Cardiac septum (tissue), 1 donor: ENCODE measurements at regions not wholly inside any gene's neighbourhood (a gene's known extent, or its start where the extent isn't known, plus 50 kb on each side); places are given as distances from the start of the nearest gene placed in this dataset.
"Not testable (repeated sequence)": the region's sequence is repeated elsewhere in the genome, so short reads cannot be mapped to it uniquely, and the experiment has no call there.

Experiments used
- DNase-seq: peaks from one replicate; pipeline ENCODE4 v3.0.0-alpha.2; 2020; ENCODE audit warnings: low spot score
- intact Hi-C: fragments of 100-400 bp; cut with DNase I; formaldehyde crosslinking; loops from one replicate; pipeline ENCODE4 v1.14.0; 2022
- donor health status: DM: no; HTN: no; CAD: no.

- DNase-seq: no peak
- intact Hi-C loops: no loop called here
Measured at GRCh38 chr14:105911006-105911847, 384.8 kb downstream of the TMEM121 start.

- intact Hi-C loops: not testable (repeated sequence)
Measured at GRCh38 chr14:105911848-105912292, 385.5 kb downstream of the TMEM121 start.

DNA sequence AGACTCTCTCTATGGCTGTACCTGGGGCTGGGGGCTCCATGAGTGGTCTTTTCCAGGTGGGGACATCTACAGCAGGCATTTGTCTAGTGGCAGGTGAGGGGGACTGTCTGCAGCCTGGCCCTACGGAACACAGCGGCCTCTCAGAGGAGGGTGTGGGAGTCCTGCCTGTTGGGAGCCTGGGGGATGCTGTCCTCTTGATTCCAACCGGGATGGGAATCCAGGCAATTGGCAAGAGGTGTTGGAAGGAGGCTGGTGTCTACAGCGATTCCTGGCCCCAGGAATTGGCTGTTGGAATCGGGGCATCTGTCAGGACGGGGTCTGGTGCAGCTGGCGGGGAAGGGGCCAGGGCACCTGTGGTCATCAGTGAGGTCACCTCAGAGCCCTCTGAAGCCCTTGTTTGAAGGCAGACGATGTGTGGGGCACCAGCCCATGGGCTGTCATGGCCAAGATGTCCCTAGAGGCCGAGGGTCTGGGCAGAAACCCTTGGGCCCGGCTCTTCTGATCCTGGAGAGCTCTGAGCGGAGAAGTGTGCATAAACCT lies 386.3 kb downstream of the TMEM121 start:
- no peak for DNase-seq
- intact Hi-C loops: no loop called here

More at GRCh38 chr14:105911848-105912292, 385.5 kb downstream of the TMEM121 start:
- DNase-seq: not testable (repeated sequence)

GRCh38 chr14:105913221-105913620 lies 386.8 kb downstream of the TMEM121 start:
- intact Hi-C loops: no loop called here

GRCh38 chr14:105913861-105914260 lies 387.5 kb downstream of the TMEM121 start:
- intact Hi-C loops: no loop called here
- no peak for DNase-seq

More at GRCh38 chr14:105913221-105913620, 386.8 kb downstream of the TMEM121 start:
- DNase-seq: no peak

- intact Hi-C loops, DNase-seq: not testable (repeated sequence)
Measured at GRCh38 chr14:105914281-105914680, 387.9 kb downstream of the TMEM121 start.

DNA sequence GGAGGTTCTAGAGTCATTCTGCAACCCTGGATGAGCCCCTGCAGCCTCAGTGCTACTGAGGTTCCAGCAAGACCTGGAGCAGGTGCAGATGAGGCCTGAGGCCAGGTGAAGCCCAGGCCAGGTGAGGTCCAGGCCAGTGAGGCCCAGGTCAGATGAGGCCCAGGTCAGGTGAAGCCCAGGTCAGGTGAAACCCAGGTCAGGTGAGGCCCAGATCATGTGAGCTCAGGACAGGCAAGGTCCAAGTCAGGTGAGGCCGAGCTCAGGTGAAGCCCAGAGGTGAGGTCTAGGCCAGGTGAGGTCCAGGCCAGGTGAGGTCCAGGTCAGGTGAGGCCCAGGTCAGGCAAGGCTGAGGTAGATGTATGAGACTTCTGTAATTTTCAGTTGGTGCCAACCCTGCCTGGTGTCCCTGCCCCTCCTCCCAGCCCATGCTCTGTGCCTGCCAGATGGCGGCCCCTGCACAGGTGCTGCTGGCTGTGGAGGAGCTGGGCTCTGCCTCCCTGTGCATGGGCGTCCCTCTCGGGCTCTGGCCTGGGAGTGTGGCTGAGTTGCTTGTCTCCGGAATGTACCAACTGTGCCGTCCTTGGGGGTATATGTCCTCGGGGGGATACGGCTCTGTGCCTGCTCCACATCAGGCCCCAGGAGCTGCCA lies 388.5 kb downstream of the TMEM121 start:
- intact Hi-C loops: no loop called here
- no peak for DNase-seq

- DNase-seq, intact Hi-C loops: not testable (repeated sequence)
Measured at GRCh38 chr14:105915546-105915945, 389.2 kb downstream of the TMEM121 start.

DNA sequence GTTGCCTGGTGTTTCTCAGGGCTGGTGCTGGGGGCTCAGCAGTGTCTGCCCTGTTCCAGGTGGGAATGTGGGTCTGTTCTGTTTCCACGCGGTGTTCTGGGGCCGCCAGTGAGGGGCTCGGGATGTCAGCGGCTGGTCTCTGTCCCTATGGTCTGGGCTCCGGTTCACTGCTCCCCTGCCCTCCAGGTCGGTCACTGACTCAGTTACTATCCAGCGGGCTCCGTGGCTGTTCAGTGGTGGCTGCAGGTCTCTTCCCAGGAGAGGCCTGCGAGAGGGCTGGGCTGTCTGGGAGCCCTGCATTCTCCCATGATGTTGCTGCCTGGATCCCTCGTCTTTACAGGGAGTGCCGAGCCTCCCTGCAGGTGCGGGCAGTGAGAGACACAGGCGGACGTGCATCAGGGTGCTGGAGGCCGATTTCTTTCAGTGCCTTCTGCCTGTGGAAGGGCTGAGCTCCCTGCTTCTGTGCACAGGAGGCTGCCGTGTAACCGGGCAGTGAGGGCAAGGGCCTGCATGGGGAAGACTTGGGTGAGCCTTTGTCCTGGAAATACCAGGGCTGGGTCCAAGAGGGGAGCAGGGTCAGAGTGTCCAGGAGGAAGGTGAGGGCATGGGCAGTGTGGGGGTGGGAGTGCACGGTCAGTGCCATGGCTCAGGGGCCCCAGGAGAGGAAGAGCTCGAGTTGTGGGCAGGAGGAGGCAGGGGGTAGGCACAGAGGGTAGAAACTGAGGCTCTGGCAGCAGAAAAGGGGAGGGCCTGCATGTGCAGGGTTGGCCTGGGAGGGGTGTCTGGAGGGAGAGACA lies 391.0 kb downstream of the TMEM121 start:
- intact Hi-C loops, DNase-seq: not testable (repeated sequence)

GRCh38 chr14:105917933-105918436 lies 391.6 kb downstream of the TMEM121 start:
- peak; percentile 66 for DNase-seq
- intact Hi-C loops: no loop called here

- peak; percentile 44 for DNase-seq
- intact Hi-C loops: no loop called here
Measured at GRCh38 chr14:105918496-105919262, 392.3 kb downstream of the TMEM121 start.

DNA sequence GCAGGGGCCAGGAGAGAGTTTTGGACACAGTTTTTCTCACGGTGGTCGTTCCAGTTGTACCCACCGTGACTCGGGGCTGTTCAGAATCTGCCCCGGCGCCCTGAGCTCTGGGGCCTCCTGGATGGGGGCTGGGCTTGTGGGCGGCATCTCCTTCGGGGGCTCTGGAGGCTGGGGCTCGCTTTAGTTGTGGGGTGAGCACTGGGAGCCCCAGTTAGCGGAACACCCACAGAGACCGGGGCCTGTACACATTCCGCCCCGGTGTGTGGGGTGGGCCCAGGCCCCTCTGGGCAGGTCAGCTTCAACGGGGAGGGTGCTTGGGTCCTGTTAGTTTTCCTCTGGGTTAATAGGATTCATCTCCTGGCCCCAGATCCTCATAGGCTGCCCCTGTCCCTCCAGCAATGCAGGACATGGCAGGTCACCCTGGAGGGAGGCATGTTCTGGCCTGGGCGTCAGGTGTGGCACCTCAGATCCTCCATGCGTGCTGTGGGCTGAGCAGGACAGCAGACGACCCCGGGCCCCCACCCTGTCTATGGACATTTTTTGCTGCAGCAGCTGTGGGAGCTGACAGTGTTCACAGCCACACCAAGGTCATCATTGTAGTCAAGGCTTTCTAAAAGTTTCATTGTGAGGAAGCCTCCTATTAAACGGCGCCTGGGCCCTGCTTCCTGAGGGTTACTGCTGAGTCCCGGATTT lies 393.2 kb downstream of the TMEM121 start:
- DNase-seq: peak; percentile 70

GRCh38 chr14:105920151-105920700 lies 393.8 kb downstream of the TMEM121 start:
- DNase-seq, intact Hi-C loops: not testable (repeated sequence)

More for the DNA sequence above, 393.2 kb downstream of the TMEM121 start:
- intact Hi-C loops: no loop called here

DNA sequence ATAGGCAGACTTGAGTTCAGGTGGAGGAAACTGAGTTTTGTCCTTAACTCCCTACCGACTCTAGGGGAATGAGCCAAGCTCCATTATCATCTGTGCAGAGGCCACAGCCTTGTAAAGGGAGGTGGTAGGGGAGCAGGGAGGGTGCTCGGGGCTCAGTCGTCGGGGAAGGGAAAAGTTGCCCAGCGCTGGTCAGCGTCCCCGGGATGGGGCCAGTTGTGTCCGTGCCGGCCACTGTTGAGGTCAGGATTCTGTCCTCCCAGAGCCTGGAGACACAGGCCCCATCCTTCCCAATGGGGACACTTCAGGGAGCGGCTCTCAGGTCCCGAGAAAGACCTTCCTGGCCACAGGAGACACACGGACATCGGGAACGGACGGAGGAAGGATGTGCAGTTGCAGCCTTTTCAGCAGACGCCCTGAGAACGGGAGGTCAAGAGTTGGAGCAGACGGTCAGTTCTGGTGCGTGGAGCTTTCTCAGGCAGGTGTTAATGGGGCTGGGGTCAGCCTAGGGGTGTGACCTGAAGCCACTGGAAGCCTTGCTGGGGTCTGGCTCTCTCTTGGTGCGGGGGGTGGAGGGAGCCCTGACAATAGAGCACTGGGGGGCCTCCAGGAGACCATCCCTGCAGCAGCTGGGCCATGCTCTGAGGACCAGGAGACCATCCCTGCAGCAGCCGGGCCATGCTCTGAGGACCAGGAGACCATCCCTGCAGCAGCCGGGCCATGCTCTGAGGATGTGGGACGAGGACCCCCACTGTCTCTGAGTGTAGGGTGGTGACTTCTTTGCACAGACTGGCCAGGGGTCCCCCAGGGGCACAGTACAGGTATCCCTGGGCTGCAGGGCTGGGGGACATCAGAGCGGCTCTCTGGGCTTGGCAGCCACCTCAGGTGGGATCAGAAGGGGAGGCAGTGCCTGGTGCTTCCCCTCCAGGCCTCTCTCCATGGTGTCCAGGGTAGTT lies 394.7 kb downstream of the TMEM121 start:
- peak; percentile 55 for DNase-seq

GRCh38 chr14:105921781-105922180 lies 395.4 kb downstream of the TMEM121 start:
- intact Hi-C loops, DNase-seq: not testable (repeated sequence)

More for the DNA sequence above, 394.7 kb downstream of the TMEM121 start:
- intact Hi-C loops: not testable (repeated sequence)

DNA sequence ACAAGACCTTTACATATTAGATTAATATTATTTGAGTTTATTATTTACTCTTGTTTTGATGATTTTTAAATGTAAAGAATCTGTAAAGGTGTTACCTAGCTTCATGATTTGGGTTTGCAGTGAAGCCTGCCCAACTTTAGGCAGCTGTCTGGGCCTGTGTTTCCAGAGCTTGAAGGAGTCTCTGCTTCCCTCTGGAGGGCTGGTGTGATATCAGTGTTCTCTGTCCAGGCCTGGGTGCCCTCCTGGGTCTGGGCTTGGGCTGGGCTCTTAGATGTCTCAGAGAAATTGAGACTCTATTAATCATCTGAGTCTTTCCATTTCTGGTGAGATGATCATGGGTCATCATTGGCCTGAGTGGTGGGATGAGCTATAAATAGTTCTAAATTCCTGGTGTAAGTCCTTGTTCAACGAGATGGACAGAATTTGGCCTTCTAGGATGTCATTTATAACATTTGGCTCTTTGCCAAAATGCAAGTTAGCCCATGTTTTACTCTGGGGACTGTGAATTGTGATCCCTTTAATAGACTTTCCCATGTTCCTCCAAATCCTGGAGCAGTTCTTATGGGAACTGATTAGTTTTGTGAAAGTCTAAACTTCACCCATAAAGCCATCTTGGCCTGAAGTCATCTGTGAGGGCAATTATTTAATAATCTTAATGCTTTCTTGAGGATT lies 397.3 kb downstream of the TMEM121 start:
- peak; percentile 46 for DNase-seq
- intact Hi-C loops: not testable (repeated sequence)
